Naive thymus-derived CD8-positive, alpha-beta T cell (primary cell): ENCODE measurements at regions not wholly inside any gene's neighbourhood (a gene's known extent, or its start where the extent isn't known, plus 50 kb on each side); places are given as distances from the start of the nearest gene placed in this dataset.

Source experiments
- ATAC-seq, 2 donors: fragments of 150-1000 bp; cut with Tn5 transposase in 1 of 2; sonication (Bioruptor Pico), chemical (Tn5 transposase) in 1 of 2; 1 replicate in 1 of 2; 2 replicates in 1 of 2; pipeline ENCODE4 v1.10.0; 2021; ENCODE audit warnings: mild to moderate bottlenecking in 2 of 2, moderate library complexity in 2 of 2
- POLR2A ChIA-PET: fragments of 350-600 bp; sonication (Branson Sonifier 250); formaldehyde crosslinking; loops from one replicate; lab custom pipeline; 2021; ENCODE audit warnings: antibody characterized with exemption; lab: Charles Lee
- DNase-seq, 10 donors: peaks; one replicate each; pipeline versions ENCODE4 v3.0.0 to v3.0.0-alpha.2; 2020 to 2022
- H3K27ac Mint-ChIP-seq, 10 donors: one replicate each; pipeline ENCODE4 v1.8.0; 2020 to 2022; ENCODE audit warnings: mild to moderate bottlenecking in 10 of 10, mixed read lengths in 10 of 10, moderate library complexity in 4 of 10, inconsistent platforms in 1 of 10
- H3K27me3 Mint-ChIP-seq, 5 donors: one replicate each; pipeline ENCODE4 v1.8.0; 2021 to 2022; ENCODE audit warnings: mixed read lengths in 5 of 5
- H3K36me3 Mint-ChIP-seq, 3 donors: one replicate each; pipeline ENCODE4 v1.8.0; 2020 to 2022; ENCODE audit warnings: mixed read lengths in 3 of 3, mild to moderate bottlenecking in 2 of 3, inconsistent platforms in 1 of 3
- H3K4me1 Mint-ChIP-seq, 4 donors: one replicate each; pipeline ENCODE4 v1.8.0; 2021 to 2022; ENCODE audit warnings: mixed read lengths in 4 of 4
- H3K4me3 Mint-ChIP-seq, 10 donors: one replicate each; pipeline ENCODE4 v1.8.0; 2020 to 2022; ENCODE audit warnings: mild to moderate bottlenecking in 10 of 10, mixed read lengths in 10 of 10, moderate library complexity in 6 of 10, inconsistent platforms in 1 of 10
- H3K9me3 Mint-ChIP-seq, 9 donors: one replicate each; pipeline ENCODE4 v1.8.0; 2020 to 2022; ENCODE audit warnings: mixed read lengths in 9 of 9, mild to moderate bottlenecking in 3 of 9, inconsistent platforms in 1 of 9, moderate library complexity in 1 of 9

GRCh38 chr1:239006276-239006675, 380.1 kb upstream of the CHRM3 start:
- Mint-ChIP-seq H3K4me3 (no peak overlapping the region), H3K27ac (no peak overlapping the region), H3K36me3 (no peaks in the 10 kb centered on the region), H3K27me3 (no peaks in the 10 kb centered on the region), H3K4me1 (no peaks in the 10 kb centered on the region), H3K9me3 (peaks cover 0 to 3% (median 0%) of the 10 kb centered on the region in 9 donors)
- DNase-seq (no peak), ATAC-seq (no peak)
- POLR2A ChIA-PET, result no interaction called here

DNA sequence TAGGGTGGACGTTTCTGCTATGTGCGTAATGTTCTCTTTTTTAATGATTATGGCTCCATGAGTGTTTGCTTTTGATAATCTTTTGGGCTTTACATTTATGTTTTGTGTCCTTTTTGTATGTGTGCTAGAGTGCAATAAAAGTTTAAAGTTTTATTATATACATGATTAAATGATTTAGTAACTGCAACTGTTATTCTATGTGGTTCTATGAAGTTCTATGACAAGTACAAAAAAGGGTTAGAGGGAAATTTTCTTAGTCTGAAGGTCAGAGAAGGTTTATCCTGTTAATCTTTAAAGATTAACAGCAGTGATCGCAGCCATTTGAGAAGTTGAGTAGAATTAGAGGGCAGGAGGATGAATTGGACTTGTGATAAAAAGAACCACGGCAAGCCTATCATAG, 386.4 kb upstream of the CHRM3 start:
- POLR2A ChIA-PET, result no interaction called here
- no peaks in the 10 kb centered on the region for H3K27me3 Mint-ChIP-seq
- ATAC-seq (no peak), DNase-seq (no peak)
- peaks cover 0 to 5% (median 0%) of the 10 kb centered on the region in 9 donors for H3K9me3 Mint-ChIP-seq
- no peak overlapping the region for H3K4me3 Mint-ChIP-seq
- no peak overlapping the region for H3K27ac Mint-ChIP-seq
- no peaks in the 10 kb centered on the region for H3K4me1 Mint-ChIP-seq
- no peaks in the 10 kb centered on the region for H3K36me3 Mint-ChIP-seq

DNA sequence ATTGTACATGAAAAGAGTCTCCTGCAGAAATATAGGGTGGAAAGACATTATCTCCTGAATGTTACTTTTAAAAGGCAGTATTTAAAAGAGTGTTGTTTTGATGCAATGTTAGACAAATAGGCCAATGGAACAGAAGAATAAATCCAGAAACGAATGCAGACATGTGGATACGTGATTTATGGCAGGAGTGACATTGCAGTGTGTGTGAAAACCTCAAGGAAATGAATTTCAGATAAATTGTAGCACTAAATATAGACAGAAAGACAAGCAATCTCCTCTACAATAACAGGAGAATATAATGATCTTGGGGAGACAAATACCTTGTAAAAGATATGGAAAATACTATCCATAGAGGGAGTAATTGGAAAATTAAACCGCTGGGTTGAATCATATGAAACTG, 387.8 kb upstream of the CHRM3 start:
- Mint-ChIP-seq H3K36me3 (no peaks in the 10 kb centered on the region), H3K9me3 (peaks cover 0 to 5% (median 0%) of the 10 kb centered on the region in 9 donors), H3K27me3 (no peaks in the 10 kb centered on the region), H3K4me1 (no peaks in the 10 kb centered on the region), H3K4me3 (no peak overlapping the region), H3K27ac (no peak overlapping the region)
- DNase-seq (no peak), ATAC-seq (no peak)
- POLR2A ChIA-PET, result no interaction called here

- Mint-ChIP-seq H3K27ac (no peak overlapping the region), H3K27me3 (no peaks in the 10 kb centered on the region), H3K9me3 (peaks cover 3 to 12% (median 9%) of the 10 kb centered on the region in 9 donors), H3K36me3 (no peaks in the 10 kb centered on the region), H3K4me1 (no peaks in the 10 kb centered on the region), H3K4me3 (no peak overlapping the region)
- POLR2A ChIA-PET, result no interaction called here
- DNase-seq, result no peak
- ATAC-seq, result no peak
These were observed 394.4 kb upstream of the CHRM3 start for GRCh38 chr1:238991765-238992495.

DNA sequence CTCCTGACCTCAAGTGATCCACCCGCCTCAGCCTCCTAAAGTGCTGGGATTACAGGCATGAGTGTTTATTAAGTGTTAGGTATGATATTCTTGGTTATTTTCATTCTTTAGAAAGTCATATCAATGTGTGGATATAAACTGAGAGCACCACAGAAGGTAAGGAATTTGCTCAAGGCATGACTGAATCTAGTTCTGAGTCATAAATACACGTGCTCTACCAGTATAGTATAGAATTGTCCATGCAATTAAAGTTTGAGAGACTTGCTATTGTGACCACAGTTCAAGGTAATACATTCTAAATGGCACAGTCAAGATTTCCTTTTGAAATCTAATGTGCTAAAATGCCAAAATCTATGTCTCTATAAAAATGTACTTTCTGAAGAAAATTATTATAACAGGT, 401.1 kb upstream of the CHRM3 start:
- Mint-ChIP-seq H3K27me3 (no peaks in the 10 kb centered on the region), H3K4me3 (no peak overlapping the region), H3K36me3 (no peaks in the 10 kb centered on the region), H3K4me1 (no peaks in the 10 kb centered on the region), H3K9me3 (peaks cover 0 to 13% (median 8%) of the 10 kb centered on the region in 9 donors), H3K27ac (no peak overlapping the region)
- DNase-seq (no peak), ATAC-seq (no peak)
- POLR2A ChIA-PET, result no interaction called here

GRCh38 chr1:238982736-238983135, 403.6 kb upstream of the CHRM3 start:
- POLR2A ChIA-PET, result no interaction called here
- H3K27me3 Mint-ChIP-seq, result no peaks in the 10 kb centered on the region
- no peaks in the 10 kb centered on the region for H3K4me1 Mint-ChIP-seq
- no peak for DNase-seq
- no peak overlapping the region for H3K27ac Mint-ChIP-seq
- no peak for ATAC-seq
- H3K36me3 Mint-ChIP-seq, result no peaks in the 10 kb centered on the region
- no peak overlapping the region for H3K4me3 Mint-ChIP-seq
- peaks cover 0 to 11% (median 2%) of the 10 kb centered on the region in 9 donors for H3K9me3 Mint-ChIP-seq

DNA sequence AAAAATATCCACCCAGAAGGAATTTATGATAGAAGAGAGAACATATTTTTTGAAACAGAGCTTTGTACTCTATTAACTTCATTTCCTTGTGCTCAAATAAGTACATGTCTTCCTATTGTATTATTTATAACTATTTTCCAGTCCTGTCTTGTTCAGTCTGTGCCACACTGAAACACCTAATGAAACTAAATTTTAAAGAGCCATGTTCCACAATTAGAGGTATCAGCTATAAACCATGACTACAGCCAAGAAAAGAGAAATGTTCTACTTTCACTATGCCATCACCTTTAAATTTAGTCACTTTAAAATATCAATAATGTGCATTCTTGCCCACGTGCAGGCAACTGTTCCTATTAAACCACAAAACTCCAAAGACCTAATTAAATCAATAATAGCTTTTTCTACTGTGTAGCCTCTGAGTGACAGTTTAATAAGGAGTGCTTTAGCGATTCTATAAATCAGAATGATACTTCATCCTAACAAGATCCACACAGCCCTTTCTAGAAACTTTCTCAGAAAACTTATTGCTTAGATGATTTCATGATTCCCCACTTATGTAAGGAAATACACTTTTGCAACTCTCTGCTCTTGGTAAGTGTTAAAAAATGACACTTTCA, 404.9 kb upstream of the CHRM3 start:
- POLR2A ChIA-PET, result no interaction called here
- Mint-ChIP-seq H3K27ac (no peak overlapping the region), H3K4me3 (no peak overlapping the region), H3K4me1 (no peaks in the 10 kb centered on the region), H3K9me3 (peaks cover 0 to 11% (median 0%) of the 10 kb centered on the region in 9 donors), H3K27me3 (no peaks in the 10 kb centered on the region), H3K36me3 (no peaks in the 10 kb centered on the region)
- no peak for ATAC-seq
- no peak for DNase-seq

DNA sequence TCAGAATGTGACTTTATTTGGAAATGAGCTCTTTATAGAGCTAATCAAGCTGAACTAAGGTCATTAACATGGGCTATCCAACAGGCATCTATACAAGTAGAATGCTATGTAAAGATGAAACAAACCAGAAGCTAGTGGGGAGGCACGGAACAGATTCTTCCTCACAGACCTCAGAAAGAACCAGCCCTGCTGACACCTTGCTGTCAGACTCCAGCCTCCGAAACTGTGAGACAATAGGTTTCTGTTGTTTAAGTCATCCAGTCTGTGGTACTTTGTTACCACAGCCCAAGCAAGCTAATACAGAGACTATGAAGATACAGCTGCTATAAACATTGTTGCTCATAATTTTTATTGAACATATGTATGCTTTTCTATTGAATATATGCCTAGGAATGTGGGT, 406.3 kb upstream of the CHRM3 start:
- POLR2A ChIA-PET, result interaction anchor here (0.6 kb wide), 1 partner anchor 104 kb away, joined by 3 read pairs; no protein-coding TSS in a partner anchor
- H3K9me3 Mint-ChIP-seq, result peaks cover 0 to 14% (median 2%) of the 10 kb centered on the region in 9 donors
- no peak overlapping the region for H3K27ac Mint-ChIP-seq
- H3K27me3 Mint-ChIP-seq, result no peaks in the 10 kb centered on the region
- DNase-seq (no peak), ATAC-seq (no peak)
- H3K4me1 Mint-ChIP-seq, result no peaks in the 10 kb centered on the region
- no peaks in the 10 kb centered on the region for H3K36me3 Mint-ChIP-seq
- no peak overlapping the region for H3K4me3 Mint-ChIP-seq

DNA sequence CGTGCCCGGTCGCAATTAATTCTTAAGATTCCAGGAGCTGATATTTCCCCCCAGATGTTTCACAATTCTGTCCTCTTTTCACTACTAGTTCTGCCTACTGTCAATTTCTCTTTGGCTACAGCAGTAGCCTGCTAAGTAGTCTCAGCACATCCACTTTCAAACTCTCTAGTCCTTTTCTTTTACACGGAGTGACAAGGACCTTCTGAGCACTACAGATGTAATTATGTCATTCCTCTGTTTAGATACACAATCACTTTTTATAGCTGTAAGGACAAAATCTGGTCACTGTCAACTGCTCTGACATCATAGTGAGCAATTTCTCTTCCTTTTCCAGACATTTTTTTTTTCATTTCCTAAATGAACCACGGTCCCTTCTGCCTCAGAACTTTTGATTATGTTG, 421.7 kb upstream of the CHRM3 start:
- Mint-ChIP-seq H3K36me3 (peaks cover 0 to 11% (median 0%) of the 10 kb centered on the region in 3 donors), H3K9me3 (peaks cover 5 to 24% (median 14%) of the 10 kb centered on the region in 9 donors), H3K4me3 (no peak overlapping the region), H3K4me1 (peaks cover 0 to 2% (median 0%) of the 10 kb centered on the region in 4 donors), H3K27ac (no peak overlapping the region), H3K27me3 (no peaks in the 10 kb centered on the region)
- DNase-seq (no peak), ATAC-seq (no peak)
- POLR2A ChIA-PET, result no interaction called here

DNA sequence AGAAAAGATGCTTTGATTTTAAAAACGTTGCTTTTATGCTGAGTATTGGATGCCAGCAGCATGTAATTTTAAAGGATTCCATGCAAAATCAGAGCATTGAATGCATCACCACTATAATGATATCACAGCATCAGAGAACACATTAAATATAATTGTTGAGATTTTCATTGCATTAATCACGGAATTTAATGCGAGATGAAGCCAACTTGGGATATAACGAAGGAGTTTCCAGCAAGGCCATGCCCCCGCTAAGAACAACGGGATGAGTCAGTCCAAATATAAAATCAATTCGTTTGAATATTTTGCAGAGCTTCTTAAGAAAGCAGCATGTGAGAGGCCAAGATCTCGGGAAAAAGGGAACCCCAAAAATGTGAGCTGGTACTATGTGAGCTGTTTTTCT, 423.4 kb upstream of the CHRM3 start:
- Mint-ChIP-seq H3K36me3 (peaks cover 0 to 11% (median 0%) of the 10 kb centered on the region in 3 donors), H3K4me1 (peaks cover 0 to 2% (median 0%) of the 10 kb centered on the region in 4 donors), H3K4me3 (no peak overlapping the region), H3K27ac (no peak overlapping the region), H3K9me3 (peaks cover 5 to 24% (median 17%) of the 10 kb centered on the region in 9 donors), H3K27me3 (no peaks in the 10 kb centered on the region)
- DNase-seq (no peak), ATAC-seq (no peak)
- POLR2A ChIA-PET, result no interaction called here

GRCh38 chr1:238961790-238962189, 424.6 kb upstream of the CHRM3 start:
- ATAC-seq (no peak), DNase-seq (no peak)
- Mint-ChIP-seq H3K27me3 (no peaks in the 10 kb centered on the region), H3K4me1 (peaks cover 0 to 2% (median 0%) of the 10 kb centered on the region in 4 donors), H3K27ac (no peak overlapping the region), H3K4me3 (no peak overlapping the region), H3K9me3 (peaks cover 5 to 24% (median 17%) of the 10 kb centered on the region in 9 donors), H3K36me3 (peaks cover 0 to 11% (median 0%) of the 10 kb centered on the region in 3 donors)
- POLR2A ChIA-PET, result no interaction called here

GRCh38 chr1:238960071-238960470, 426.3 kb upstream of the CHRM3 start:
- H3K27me3 Mint-ChIP-seq, result no peaks in the 10 kb centered on the region
- H3K9me3 Mint-ChIP-seq, result peaks cover 5 to 28% (median 9%) of the 10 kb centered on the region in 9 donors
- POLR2A ChIA-PET, result no interaction called here
- DNase-seq, result no peak
- no peak overlapping the region for H3K27ac Mint-ChIP-seq
- H3K4me1 Mint-ChIP-seq, result peaks cover 0 to 2% (median 0%) of the 10 kb centered on the region in 4 donors
- peaks cover 0 to 11% (median 0%) of the 10 kb centered on the region in 3 donors for H3K36me3 Mint-ChIP-seq
- no peak overlapping the region for H3K4me3 Mint-ChIP-seq
- no peak for ATAC-seq

DNA sequence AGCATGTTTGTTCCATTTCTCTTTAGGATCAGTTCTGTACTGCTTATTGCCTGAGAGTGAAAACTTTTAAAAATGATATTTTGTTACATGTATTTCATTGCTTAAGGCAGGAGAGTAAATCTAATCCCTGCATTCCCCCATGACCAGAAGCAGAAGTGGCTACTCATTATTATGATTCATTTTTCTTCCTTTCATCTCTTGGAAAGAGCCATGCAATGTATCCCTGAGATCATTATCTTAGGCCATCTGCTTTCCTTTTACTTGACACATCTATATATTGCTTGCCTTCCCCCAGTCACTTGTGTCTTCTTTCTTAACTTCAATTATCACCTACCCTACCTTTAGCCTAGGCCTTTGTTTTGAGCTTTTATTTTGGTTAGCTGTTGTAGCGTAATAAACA, 430.4 kb upstream of the CHRM3 start:
- no peak for ATAC-seq
- POLR2A ChIA-PET, result no interaction called here
- H3K27me3 Mint-ChIP-seq, result no peaks in the 10 kb centered on the region
- no peak for DNase-seq
- H3K4me3 Mint-ChIP-seq, result no peak overlapping the region
- no peak overlapping the region for H3K27ac Mint-ChIP-seq
- no peaks in the 10 kb centered on the region for H3K36me3 Mint-ChIP-seq
- H3K4me1 Mint-ChIP-seq, result no peaks in the 10 kb centered on the region
- H3K9me3 Mint-ChIP-seq, result peaks cover 0 to 11% (median 0%) of the 10 kb centered on the region in 9 donors
